BE2C (cell line): ENCODE measurements at regions not wholly inside any gene's neighbourhood (a gene's known extent, or its start where the extent isn't known, plus 50 kb on each side); places are given as distances from the start of the nearest gene placed in this dataset.
A peak's percentile ranks its signal among the peaks of the same experiment; 100 is the strongest.

Experiments
- DNase-seq: peaks from one replicate; pipeline ENCODE4 v3.0.0-alpha.2; 2020
- H3K27me3 ChIP-seq: fragments of 250-450 bp; sonication (Bioruptor Pico); 2 replicates; pipeline ENCODE4 v1.5.1; 2020; ENCODE audit warnings: mild to moderate bottlenecking
- H3K36me3 ChIP-seq: fragments of 250-450 bp; sonication (Bioruptor Pico); 2 replicates; pipeline ENCODE4 v1.5.1; 2020; ENCODE audit warnings: mild to moderate bottlenecking
- H3K4me1 ChIP-seq: fragments of 250-450 bp; sonication (Bioruptor Pico); 2 replicates; pipeline ENCODE4 v1.5.1; 2020
- H3K4me3 ChIP-seq: 2 replicates; pipeline ENCODE4 v1.5.1; 2011; ENCODE audit warnings: low read depth, low read length
- H3K9me3 ChIP-seq: fragments of 250-450 bp; sonication (Bioruptor Pico); 2 replicates; pipeline ENCODE4 v1.5.1; 2020
- CTCF ChIP-seq: IDR thresholded peaks from 2 replicates; pipeline ENCODE4 v1.5.1; 2012; ENCODE audit warnings: mild to moderate bottlenecking, low read depth, low read length

GRCh38 chr20:39282619-39283092 lies 320.5 kb downstream of the DHX35 start:
- no peak for DNase-seq

DNA sequence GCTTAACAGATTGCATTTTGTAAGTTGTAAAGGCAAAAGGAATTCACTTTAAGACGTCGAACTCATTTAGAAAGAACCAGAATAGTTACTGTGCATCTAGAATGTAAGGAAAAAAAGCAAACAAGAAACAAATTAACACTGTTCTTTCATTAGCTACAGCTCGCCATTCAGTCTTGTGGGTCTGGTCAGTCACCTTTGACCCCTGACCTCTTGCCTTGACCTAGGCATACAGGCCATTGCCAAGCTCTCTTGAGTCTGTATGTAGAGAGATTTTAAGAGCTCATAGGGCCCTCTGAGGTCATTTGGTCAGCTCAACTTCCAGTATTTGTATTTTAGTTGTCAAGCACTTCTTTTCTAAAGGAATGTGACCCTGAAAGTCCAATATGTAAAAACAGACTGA lies 318.7 kb downstream of the DHX35 start:
- no peaks in the 10 kb centered on the region for H3K36me3 ChIP-seq
- TF ChIP-seq CTCF, result no peak
- H3K4me1 ChIP-seq, result no peaks in the 10 kb centered on the region

More at GRCh38 chr20:39282619-39283092, 320.5 kb downstream of the DHX35 start:
- H3K36me3 ChIP-seq, result no peaks in the 10 kb centered on the region
- no peaks in the 10 kb centered on the region for H3K9me3 ChIP-seq
- no peak for TF ChIP-seq CTCF
- H3K4me3 ChIP-seq, result no peak overlapping the region
- no peaks in the 10 kb centered on the region for H3K4me1 ChIP-seq
- no peaks in the 10 kb centered on the region for H3K27me3 ChIP-seq

GRCh38 chr20:39278230-39278788 lies 316.2 kb downstream of the DHX35 start:
- Histone ChIP-seq H3K4me3 (no peak overlapping the region), H3K36me3 (no peaks in the 10 kb centered on the region), H3K9me3 (no peaks in the 10 kb centered on the region), H3K27me3 (no peaks in the 10 kb centered on the region), H3K4me1 (no peaks in the 10 kb centered on the region)
- TF ChIP-seq CTCF, result no peak
- no peak for DNase-seq

More for the DNA sequence above, 318.7 kb downstream of the DHX35 start:
- no peaks in the 10 kb centered on the region for H3K9me3 ChIP-seq
- no peak for DNase-seq
- no peak overlapping the region for H3K4me3 ChIP-seq
- no peaks in the 10 kb centered on the region for H3K27me3 ChIP-seq

DNA sequence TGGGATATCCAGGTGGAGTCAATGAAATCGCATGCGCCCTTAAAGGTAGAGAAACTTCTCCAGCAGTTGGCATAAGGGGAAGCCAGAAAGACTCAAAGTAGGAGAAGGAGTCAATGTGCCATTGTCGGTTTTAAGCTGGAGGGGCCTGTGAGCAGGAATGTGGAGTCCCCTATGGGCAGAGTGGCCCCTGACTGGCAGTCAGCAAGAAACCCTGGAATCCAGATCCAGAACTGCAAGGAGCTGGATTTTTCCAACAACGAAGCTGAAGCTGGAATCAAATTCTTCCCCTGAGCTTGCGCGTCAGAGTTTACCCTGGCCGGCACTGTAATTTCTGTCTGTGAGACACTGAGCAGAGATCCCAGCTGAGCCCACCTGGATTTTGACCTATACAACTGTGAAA lies 315.0 kb downstream of the DHX35 start:
- no peak overlapping the region for H3K4me3 ChIP-seq
- no peaks in the 10 kb centered on the region for H3K36me3 ChIP-seq
- DNase-seq, result no peak
- no peaks in the 10 kb centered on the region for H3K9me3 ChIP-seq
- no peaks in the 10 kb centered on the region for H3K4me1 ChIP-seq
- no peaks in the 10 kb centered on the region for H3K27me3 ChIP-seq
- no peak for TF ChIP-seq CTCF

DNA sequence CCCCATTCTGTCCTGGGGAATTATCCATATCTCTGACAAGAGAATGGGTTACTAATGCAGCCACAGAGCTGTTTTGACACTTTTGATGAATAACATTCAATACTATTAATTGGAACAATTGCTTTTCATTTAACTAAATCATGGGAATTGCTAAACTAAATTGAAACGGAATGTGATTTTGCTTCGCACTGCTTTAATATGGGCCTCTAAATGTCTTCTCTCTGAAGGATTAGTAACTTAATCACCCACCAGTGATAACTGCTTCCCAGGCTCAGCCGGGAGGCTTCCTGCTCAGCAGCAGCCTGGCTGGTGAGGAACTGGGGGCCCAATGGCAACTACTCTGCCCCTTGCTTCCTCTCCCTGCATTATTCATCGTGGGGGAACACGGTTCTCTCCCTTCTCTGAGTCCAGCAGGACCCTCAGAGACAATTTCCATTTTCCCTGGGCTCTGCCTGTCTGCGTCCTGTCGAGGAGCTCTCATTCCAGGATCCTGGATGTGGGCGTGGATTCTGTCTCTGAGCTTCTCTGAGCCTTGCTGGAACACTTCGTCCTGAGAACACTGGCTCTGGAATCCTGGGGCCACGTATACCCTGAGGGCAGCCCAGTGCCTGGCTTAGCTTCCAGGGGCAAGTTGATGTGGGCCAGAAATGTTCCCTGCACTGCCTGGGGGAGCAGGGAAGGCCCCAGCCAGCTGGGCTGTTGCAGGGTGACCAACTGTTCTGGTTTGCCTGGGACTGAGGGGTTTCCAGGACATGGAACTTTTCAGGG lies 308.9 kb downstream of the DHX35 start:
- no peak for TF ChIP-seq CTCF

More for the DNA sequence above, 308.9 kb downstream of the DHX35 start:
- Histone ChIP-seq H3K27me3 (no peaks in the 10 kb centered on the region), H3K4me1 (peaks cover 6% of the 10 kb centered on the region), H3K4me3 (no peak overlapping the region), H3K9me3 (no peaks in the 10 kb centered on the region), H3K36me3 (no peaks in the 10 kb centered on the region)
- peak; percentile 22 for DNase-seq
